ENCODE measurements at regions not wholly inside any gene's neighbourhood (a gene's known extent, or its start where the extent isn't known, plus 50 kb on each side); places are given as distances from the start of the nearest gene placed in this dataset.
"Not testable (repeated sequence)": the region's sequence is repeated elsewhere in the genome, so short reads cannot be mapped to it uniquely, and the experiment has no call there.

DNA sequence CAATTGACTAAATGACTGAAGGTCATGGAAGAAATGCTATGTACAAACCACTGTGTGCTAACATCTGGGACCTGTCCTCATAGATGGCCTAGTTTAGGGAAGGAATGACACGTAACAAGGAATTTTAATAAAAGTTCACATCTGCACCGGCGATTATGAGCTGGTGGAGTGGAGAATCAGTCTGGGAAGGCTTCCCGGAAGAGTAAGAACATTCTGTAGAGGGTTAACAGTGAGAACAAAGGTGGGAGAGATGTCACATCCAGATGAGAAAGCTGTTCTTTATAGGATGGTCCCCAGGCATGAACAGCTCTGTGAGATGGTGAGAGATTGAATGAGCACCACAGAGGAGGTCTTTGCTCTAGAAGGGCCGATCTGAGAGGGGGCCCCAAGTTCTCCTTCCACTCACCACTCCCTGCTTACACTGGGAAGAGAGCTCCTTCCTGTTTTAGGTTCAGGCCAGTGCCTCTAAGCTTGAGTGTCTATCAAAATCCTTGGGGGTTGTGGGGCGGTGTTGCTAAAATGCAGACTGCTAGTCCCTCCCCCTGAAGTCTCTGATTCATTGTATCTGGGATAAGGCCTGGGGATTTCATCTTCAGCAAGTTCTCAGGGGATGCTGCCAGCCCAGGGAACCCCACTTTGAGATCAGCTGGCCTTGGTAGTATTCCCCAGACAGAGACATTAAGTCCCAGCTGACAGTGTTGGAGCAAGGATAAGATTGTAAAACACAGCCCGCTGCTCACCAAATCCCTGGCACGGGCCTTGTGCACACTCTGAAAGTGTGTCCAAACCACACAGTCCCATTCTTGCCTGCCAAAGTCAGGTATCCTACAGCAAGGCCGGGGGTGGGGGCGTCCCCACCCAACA lies 294.7 kb upstream of the MAF start:
- in situ Hi-C loops (cut with HindIII; ENCODE audit: low pct_ligation_motif_present, low pct_unique_long_range_greater_than_20kb, low sequenced_read_pairs) = no loop called here

DNA sequence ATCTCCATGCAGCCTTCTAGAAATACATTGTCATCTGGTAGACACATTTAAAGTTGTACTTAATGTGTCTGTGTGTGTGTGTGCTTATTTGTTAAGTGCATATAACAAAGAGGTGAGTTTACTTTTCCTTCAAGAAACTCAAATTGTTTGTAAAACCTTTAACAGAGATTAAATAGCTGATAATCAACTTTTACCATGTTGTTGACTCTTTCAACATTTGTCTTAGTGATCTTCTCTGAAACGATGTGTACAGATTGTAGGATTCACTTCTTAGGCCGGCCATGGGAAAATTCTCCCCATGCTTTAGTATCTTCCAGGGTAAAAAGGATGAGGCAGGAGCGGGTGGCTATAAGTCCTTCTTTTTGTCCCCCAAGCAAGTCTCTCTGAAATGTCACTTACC lies 292.9 kb upstream of the MAF start:
- in situ Hi-C loops (cut with HindIII; ENCODE audit: low pct_ligation_motif_present, low pct_unique_long_range_greater_than_20kb, low sequenced_read_pairs) = no loop called here
- no peak for DNase-seq

More for the DNA sequence above, 294.7 kb upstream of the MAF start:
- DNase-seq = no peak

DNA sequence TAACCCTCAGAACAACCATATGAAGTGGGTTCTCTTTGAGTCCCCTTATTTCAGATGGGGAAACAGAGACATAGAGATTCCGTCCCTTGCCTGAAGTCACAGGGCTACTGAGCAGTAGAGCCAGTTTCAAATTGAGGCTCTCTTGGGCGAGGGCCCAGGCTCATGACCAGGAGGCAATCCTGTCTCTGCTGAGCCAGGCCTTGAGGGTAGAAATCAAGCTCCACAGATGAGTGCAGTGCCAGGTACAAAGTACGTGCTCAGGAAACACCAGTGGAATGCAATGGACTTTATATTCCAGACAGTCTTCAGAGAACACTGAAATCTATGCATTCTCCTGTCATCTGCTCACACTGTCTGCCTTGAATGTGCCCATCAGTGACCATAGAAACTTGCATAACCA lies 291.7 kb upstream of the MAF start:
- in situ Hi-C loops (cut with HindIII; ENCODE audit: low pct_ligation_motif_present, low pct_unique_long_range_greater_than_20kb, low sequenced_read_pairs) = no loop called here
- DNase-seq = no peak

DNA sequence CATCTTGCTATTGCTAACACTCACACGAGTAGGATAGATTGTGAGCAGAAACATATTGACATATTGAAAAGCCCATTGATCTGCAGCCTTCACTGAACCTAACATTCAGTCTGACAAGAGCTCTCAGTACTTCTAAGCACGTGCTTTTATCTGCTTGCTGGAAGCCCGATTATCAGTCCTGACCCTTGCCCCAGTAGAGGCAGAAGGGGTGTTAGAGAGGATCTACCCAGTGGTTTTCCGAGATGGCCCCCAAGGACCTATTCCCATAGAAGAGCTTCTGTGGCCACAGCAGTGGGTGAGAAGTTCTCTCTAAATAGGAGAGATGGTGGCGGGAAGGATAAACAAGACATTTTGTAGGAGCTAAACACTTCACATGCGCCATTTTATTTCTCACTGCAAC lies 290.9 kb upstream of the MAF start:
- in situ Hi-C loops (cut with HindIII; ENCODE audit: low pct_ligation_motif_present, low pct_unique_long_range_greater_than_20kb, low sequenced_read_pairs) = no loop called here
- DNase-seq = no peak

DNA sequence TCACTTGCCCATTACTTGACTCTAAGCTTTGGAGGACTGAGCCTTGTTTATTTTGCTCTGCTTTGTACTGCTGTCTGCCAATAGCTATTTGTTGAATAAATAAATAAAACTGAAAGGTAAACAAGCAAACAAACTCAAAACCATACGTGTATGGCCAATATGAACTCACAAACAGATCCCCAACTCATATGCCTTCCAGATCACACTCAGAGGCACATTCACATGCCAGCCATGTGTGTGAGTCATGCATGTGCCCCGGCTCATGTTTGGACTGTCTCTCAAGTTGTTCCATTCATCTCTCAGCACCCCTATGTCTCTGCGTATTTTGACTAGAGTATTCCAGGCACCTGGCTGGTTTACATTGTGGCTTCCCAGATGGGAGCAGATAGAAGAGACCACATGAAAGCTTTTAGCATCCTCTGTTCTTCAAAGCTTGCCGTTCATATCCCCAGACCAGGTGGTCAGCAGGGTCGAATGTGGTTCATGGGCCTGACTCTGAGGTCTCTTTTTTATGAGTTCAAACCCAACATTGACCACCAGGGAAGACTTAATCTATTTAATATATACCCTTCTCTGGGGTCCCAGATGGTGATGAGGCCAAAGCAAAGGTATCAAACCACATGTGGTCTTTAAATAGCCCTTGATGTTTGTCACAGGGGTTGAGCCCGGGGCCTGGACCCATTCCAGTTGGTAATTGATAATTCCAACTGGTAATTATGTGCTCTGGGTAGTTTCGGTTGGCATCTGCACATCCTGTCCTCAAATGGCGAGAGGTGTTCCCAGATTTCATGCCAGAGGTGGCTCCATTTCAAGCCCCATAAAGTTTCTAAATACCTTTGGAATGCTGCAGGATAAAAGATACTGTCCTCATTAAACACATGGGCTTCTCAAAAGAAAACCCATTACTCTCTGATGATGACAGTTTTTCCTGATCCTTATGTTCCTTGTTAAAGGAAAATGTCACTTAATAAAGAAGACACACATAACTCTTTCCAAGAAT lies 287.3 kb upstream of the MAF start:
- in situ Hi-C loops (cut with HindIII; ENCODE audit: low pct_ligation_motif_present, low pct_unique_long_range_greater_than_20kb, low sequenced_read_pairs) = no loop called here
- no peak for DNase-seq

DNA sequence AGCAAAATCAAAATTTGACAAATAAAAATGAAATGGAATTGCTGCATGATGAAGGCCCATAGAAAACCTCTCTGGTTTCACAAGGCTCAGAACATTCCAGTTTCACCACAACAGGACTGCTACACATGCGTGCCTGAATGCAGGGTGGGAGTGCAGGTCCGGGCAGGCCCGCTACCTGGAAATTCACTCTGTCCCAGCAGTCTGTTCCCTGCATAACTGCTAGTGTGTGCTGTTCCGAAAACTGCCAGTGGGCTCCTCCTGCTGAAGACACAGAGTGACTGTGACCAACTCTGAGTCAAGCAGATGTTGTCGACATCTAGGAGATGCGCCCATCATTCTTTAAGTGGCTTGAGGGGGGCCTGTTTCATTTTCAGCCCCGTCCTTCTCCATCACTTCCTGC lies 284.8 kb upstream of the MAF start:
- in situ Hi-C loops (cut with HindIII; ENCODE audit: low pct_ligation_motif_present, low pct_unique_long_range_greater_than_20kb, low sequenced_read_pairs) = no loop called here
- no peak for DNase-seq

DNA sequence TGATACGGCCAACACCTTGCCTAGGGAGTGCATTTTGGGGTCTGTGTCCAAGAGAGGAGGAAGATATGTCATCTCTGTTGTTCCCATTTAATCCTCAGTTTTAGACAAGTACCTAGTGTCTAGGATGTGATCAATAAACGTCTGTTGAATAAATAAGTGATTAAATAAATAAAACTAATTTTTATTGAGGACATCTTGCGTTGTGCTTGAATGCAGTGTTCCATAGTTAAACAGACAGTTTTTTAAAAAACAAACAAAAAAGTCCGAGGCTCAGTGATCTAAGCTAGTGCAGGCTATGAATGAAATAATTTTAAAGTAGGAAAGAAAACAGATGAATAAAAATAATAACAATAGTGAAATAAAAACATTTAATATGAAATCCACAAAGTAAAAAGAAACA lies 283.0 kb upstream of the MAF start:
- DNase-seq = no peak
- in situ Hi-C loops (cut with HindIII; ENCODE audit: low pct_ligation_motif_present, low pct_unique_long_range_greater_than_20kb, low sequenced_read_pairs) = no loop called here

DNA sequence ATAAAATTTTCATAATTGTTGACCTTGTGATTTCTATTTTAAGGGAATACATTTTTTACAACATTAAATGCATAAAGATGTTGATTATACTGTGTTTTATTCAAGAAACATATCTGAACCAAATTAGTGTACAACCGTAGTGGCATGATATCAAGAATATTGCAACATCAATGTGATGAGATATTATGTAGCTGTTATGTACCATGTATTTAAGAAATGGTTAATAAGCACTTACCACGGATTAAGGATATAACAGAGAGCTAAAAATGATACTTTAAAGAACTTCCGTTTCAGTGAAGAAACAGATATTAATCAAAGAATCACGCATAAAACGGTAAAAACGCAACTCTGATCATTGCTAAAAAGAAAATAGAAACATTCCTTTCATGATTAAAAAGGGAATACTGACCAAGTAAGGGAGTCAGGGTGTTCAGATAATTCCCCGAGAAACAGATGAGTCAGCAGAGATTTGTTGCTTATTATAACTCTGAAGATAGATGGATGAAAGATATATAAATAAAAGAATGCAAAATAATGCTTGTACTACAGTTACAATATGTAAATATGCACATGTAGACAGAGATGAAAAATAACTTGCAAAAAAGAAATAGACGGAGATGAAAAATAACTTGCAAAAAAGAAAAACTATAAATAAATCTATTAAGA lies 281.9 kb upstream of the MAF start:
- in situ Hi-C loops (cut with HindIII; ENCODE audit: low pct_ligation_motif_present, low pct_unique_long_range_greater_than_20kb, low sequenced_read_pairs) = no loop called here
- no peak for DNase-seq

DNA sequence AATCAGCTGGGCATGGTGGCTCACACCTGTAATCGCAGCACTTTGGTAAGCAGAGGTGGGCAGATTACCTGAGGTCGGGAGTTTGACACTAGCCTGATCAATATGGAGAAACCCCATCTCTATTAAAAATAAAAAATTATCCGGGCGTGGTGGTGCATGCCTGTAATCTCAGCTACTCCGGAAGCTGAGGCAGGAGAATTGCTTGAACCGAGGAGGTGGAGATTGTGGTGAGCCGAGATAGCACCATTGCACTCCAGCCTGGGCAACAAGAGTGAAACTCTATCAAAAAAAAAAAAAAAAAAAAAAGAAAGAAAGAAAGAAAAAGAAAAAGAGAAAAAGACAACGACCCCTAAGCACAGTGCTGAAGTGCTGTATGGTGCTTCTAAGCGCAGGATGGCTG lies 280.6 kb upstream of the MAF start:
- DNase-seq; in situ Hi-C loops (cut with HindIII; ENCODE audit: low pct_ligation_motif_present, low pct_unique_long_range_greater_than_20kb, low sequenced_read_pairs): not testable (repeated sequence)

DNA sequence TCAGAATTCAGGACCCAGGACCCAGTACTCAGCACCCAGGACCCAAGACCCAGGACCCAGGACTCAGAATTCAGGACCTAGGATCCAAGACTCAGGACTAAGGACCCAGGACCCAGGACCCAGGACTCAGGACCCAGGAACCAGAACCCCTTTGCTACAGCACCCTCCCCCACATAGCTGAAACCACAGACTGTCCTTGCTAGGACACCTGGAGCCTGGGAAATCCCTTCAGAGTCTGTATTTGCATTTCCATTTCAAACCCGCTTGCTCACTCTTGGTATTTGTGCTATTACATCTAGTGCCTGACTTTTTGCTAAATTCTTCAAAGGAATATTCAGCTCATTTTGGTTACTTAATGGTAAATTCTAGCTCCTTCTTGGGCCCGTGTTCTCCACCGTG lies 275.8 kb upstream of the MAF start:
- no peak for DNase-seq
- in situ Hi-C loops (cut with HindIII; ENCODE audit: low pct_ligation_motif_present, low pct_unique_long_range_greater_than_20kb, low sequenced_read_pairs) = no loop called here

DNA sequence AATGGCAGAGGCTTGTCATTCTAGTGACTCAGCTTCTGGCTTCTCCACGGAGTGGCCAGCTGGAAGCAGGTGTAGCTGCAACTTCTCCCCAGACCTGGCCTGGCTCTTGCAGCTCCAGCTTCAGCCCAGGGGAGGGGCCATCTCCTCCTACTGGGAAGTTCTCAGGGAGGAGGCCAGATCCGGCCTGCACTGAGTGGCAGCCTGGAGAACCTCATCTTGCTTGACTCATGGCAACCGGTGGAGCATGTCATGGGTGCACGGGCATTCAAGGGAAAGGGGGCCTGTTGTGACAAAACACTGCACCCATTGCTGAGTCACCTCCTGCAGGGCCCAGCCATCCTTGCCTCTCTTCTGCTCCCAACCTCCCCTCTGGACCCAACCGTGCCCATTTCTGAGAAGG lies 273.9 kb upstream of the MAF start:
- DNase-seq = no peak
- in situ Hi-C loops (cut with HindIII; ENCODE audit: low pct_ligation_motif_present, low pct_unique_long_range_greater_than_20kb, low sequenced_read_pairs) = no loop called here

DNA sequence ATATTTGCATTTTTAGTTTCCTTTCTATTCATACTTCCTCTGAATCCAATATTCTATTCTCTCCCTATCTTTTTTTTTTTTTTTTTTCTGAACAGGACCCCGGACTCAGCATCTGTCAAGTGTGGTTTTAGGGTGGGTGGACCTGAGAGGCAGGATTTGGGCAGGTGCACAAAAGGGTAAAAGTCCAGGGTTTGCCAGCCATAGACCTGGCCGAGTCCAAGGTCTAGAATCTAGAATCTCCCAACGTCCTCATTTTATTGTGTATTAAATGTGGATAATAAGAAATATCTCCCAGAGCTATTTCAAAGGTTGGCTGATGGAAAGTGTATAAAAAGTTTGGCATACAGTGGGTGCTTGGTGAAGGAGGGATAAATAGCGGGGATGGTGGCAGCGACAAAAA lies 273.3 kb upstream of the MAF start:
- DNase-seq = no peak
- in situ Hi-C loops (cut with HindIII; ENCODE audit: low pct_ligation_motif_present, low pct_unique_long_range_greater_than_20kb, low sequenced_read_pairs) = no loop called here

DNA sequence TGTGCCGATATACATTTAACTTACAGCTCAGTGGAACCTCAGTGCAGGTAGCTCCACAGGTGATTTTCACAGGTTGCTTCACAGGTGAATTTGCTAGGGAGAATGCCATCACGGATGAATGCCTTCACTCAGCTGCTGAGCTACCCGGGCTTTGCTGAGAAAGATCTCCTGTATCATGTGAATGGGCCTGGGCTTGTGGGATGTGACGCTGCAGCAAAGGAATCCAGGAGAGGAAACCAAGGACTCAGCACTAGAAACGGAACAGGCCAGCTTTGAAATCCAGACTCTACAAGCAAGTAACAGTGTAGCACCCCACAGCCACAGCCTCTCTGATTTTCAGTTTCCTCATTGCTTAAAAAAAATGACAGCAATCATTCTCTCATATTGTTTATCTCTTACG lies 271.4 kb upstream of the MAF start:
- in situ Hi-C loops (cut with HindIII; ENCODE audit: low pct_ligation_motif_present, low pct_unique_long_range_greater_than_20kb, low sequenced_read_pairs) = no loop called here
- DNase-seq = no peak

DNA sequence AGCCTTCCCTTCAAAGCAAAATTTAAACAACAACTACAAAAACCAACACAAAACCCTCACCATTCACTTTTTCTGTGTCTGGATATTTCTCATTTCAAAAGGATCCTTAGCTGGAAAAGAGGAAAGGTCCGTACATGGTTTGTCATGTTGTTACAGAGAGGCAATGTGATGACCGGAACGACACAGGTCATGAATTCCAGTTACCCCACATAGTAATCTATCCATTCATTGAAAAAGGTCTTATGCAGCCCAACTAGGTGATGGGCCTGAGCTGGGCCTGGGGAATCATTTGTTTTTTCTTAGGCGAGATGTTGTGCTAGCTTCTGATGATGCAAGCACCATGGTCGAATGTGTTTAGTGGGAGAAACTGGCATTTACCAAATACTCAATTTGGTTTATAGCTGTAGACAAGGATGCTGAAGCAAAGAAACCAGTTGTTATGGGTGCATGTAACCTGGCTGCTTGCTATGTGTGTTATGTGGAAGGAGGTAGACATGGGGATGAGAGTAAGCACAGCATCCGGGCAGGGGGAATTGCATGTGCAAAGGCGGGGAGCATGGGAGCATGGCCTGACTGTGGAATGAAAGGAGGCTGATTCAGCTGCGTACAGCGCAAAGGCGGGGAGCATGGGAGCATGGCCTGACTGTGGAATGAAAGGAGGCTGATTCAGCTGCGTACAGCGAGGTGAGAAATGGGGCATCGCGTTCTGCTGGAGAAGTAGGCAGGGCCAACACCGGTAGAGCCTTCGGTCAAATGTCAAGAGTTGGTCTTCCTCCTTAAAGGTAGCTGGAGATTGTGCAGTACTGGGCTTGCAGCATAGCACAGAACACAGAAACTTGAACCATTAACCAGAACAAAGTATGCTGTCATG lies 269.7 kb upstream of the MAF start:
- in situ Hi-C loops (cut with HindIII; ENCODE audit: low pct_ligation_motif_present, low pct_unique_long_range_greater_than_20kb, low sequenced_read_pairs) = no loop called here
- DNase-seq = no peak

DNA sequence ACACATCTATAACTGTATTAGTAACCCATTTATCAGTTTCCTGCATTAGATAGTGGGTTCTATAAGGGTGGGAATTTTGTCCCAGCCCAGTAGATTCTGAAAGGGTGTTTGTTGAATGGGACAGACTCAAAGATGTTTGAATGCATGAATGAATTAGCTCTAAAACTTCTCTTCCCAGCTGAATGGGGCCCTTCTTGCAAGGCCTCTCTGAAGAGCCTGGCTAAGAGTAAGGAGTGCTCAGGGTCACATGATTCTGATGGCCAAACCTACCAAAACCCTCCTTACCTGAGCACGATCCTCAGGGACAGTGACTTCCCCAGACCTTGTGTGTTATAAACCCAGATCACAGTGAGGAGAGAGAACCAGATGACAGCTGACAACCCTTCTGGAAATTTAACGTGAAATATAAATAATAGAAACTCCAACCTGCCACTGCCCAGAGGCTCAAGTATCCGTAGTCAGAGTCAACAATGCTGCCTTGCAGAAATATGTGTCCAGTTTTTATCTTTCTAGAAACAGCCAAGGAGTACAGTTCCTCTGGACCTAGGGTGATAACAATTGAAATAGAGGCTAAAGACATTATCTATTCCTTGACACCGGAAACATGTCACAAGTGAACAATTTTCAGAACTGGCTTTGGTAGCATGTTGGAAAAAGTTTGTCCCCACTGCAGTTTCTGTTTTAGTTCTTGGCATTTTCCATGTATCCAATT lies 268.9 kb upstream of the MAF start:
- no peak for DNase-seq

DNA sequence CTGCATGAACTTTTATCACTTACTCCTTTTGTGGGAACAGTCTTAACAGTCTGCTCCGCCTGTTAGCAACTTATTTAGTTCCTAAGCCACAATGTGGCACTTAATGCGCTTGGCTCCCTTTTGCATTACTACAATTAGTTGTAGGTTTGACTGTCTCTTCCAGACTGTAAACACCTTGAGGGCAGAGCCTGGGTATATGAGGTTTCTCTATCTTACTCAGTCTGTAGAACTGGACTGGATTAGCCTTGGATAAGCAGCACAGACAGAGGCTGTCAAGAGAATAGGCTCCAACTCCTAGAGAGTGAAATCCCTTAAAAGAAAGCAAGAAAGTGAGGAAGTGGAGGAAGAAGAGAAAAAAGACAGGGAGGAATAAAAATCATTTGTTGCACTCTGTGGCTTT lies 268.3 kb upstream of the MAF start:
- in situ Hi-C loops (cut with HindIII; ENCODE audit: low pct_ligation_motif_present, low pct_unique_long_range_greater_than_20kb, low sequenced_read_pairs) = no loop called here
- no peak for DNase-seq

More for the DNA sequence above, 268.9 kb upstream of the MAF start:
- in situ Hi-C loops (cut with HindIII; ENCODE audit: low pct_ligation_motif_present, low pct_unique_long_range_greater_than_20kb, low sequenced_read_pairs) = no loop called here

DNA sequence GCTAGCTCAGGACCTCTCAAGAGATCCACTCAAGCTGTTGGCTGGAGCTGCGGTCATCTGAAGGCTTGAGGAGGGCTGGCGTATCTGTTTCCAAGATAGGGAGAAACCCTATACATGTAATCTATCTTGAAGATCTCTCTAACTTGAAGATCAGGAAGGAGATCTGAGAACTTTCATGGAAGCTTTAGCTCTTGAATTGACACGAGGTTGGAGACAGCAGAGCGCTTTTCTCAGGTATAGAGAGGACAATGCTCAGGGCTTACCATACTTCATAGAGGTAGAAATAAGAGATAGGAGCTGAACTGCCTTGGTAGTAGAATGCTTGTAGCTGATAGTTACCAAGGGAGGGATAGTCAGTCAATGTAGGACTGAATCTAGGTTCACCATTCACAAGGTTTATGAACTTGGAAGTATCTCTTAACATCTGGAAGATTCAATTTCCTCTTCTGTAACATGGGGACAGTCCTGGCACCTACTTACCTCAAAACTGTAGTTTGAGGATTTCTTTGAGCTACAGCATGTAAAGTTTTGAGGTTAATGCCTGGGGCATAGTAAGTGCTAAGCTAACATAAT lies 267.0 kb upstream of the MAF start:
- in situ Hi-C loops (cut with HindIII; ENCODE audit: low pct_ligation_motif_present, low pct_unique_long_range_greater_than_20kb, low sequenced_read_pairs) = no loop called here

More for the DNA sequence above, 267.0 kb upstream of the MAF start:
- no peak for DNase-seq

Data from ACHN (cell line).